GDM1 (cell line): ENCODE measurements at regions not wholly inside any gene's neighbourhood (a gene's known extent, or its start where the extent isn't known, plus 50 kb on each side); places are given as distances from the start of the nearest gene placed in this dataset.

Experiments
- DNase-seq: peaks from one replicate; lab custom pipeline; 2025; lab: John Stamatoyannopoulos, UW

DNA sequence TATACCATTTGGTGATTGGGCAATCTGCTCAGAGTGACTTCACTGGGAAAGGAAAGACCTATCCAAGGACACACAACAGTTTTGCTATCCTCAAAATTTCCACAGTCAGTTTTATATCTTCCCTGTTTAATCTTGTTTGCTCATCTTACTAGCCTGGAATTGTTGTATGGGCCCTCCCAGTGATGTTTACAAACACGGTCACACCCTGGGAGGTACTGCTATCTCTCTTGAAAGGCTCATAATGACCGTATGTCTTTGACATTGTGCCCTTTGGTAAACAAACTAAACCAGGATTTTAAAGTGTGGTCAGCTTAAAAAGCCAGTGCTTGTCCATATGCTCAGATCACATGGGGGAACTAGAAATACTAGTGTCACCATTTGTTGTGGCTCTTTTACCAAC lies 277.0 kb downstream of the CDH2 start:
- no peak for DNase-seq

DNA sequence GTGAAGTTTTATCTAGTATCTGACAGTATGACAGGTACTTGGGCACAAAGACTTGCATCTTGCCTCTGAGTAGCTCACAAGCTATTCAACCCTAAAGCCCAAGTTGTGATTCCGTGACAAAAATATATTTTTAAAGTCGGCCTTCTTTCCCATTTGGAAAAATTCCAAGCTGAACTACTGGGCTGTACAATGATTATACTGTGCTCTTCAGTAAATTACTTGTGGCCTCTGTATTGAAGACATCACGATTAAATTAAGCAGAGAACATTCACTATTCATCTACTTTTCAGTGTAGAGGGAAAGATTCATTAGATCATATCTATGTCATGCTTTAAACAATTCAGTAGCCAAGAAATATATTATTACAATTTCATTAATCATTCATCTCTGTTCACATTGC lies 282.2 kb downstream of the CDH2 start:
- no peak for DNase-seq

DNA sequence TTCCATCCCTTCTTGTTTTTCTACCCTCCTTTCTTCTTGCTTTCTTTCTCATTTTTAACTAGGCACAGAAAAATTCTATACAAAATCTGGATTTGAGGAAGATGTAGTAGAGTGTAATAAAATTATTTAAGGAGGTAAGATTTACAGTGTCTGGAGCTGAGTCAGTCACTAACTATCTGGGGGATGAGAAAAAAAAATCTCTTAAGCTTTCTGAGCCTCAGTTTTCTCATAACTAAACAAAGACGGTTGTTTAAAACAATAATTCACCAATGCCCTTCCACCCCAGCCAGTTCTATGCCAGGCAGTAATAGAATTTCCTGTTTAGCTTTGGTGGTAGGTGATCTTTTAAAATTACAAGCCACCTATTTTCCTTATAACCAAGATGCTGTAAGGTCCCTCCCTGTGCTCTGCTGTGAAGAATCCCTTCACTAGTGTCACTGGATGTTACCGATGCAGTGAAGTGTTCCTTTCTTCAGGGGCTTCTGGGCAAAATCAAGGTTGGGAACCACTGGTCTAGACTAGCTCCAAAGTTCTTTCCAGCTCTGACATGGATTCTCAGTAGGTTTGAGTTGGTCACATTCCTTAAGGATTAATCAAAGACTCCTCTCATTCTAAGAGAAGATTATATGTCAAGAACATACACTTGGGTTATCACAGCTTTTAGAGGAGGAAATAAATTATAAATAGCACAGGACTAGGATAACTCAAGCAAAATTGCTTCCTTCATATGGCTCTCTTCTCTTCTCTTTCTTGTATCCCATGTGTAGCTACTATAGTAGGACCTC lies 289.0 kb downstream of the CDH2 start:
- no peak for DNase-seq

DNA sequence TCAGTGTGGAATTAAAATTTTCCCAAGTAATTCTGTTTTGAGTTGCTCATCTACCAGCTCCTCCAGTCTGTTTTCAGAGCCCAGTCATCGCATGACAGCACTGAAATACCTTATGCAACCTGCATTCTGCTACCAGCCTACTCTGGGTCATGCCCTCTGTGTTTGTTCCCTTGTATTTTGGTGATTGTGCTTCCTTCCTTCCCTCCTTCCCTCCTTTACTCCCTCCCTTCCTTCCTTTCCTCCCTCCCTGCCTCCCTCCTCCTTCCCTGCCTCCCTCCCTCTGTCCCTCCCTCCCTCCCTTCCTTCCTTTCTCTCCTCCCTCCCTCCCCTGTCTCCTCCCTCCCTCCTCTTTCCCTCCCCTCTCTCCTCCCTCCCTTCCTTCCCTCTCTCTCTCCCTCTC lies 289.6 kb downstream of the CDH2 start:
- DNase-seq, result no peak

DNA sequence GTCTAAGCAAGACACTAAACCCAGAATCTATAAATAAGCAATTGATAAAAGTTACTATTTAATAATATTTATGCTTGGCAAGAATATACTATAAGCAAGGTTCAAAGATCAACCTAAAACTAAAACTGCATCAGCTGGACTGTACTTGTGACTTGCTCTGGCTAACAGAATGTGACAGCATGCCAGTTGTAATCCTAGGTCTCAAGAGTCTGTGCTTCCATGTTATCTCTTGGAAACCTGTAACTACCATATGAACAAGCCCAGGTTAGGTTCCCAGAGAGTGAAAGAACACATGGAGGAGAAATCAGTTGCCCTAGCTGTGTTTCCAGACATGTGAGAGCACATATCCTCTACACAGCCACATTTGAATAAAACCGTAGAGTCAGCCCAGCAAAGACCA lies 297.4 kb downstream of the CDH2 start:
- DNase-seq, result no peak

- no peak for DNase-seq
Measured at GRCh38 chr18:27871726-27872125, 305.2 kb downstream of the CDH2 start.

- DNase-seq, result no peak
Measured at GRCh38 chr18:27869735-27870134, 307.2 kb downstream of the CDH2 start.

DNA sequence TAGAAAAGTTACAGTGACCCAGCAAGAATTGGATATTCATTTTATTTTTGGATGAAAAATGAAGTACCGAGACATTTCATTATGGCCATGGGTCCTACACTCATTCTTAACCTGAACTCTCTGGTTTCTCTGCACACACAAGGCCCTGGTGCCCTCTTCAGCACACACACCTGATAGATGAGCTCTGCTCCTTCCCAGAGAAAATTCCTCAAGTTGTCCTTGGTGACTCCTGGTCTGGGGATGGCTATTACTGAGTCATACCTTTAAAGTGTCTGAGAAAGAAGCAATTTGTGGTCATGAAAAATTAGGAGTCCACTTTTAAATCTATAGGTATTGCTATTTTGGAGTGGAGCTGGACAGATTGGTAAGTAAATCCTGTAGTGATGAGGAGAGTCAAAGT lies 311.5 kb downstream of the CDH2 start:
- no peak for DNase-seq

- no peak for DNase-seq
Measured at GRCh38 chr18:27863780-27864430, 313.0 kb downstream of the CDH2 start.

GRCh38 chr18:27862041-27862682 lies 314.8 kb downstream of the CDH2 start:
- no peak for DNase-seq

DNA sequence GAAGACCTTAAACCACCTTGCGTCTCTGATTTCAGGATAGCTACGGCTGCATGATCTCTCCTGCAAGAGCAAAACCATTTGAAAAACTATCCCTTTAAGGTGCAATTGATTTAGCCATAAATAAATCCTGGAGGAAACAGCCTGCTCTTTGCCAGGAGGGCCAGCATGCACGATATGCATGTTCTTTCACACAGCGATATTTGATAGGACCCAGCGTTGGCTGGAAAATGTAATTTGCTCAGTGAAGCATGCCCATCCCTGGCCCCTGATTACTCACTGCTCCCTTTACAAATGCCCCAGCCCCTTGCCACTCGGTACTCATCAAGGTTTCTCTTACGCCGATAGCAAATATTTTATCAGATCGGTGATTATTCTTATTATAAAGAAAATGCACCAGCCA lies 315.4 kb downstream of the CDH2 start:
- DNase-seq, result no peak

GRCh38 chr18:27860701-27861107 lies 316.2 kb downstream of the CDH2 start:
- DNase-seq, result no peak

DNA sequence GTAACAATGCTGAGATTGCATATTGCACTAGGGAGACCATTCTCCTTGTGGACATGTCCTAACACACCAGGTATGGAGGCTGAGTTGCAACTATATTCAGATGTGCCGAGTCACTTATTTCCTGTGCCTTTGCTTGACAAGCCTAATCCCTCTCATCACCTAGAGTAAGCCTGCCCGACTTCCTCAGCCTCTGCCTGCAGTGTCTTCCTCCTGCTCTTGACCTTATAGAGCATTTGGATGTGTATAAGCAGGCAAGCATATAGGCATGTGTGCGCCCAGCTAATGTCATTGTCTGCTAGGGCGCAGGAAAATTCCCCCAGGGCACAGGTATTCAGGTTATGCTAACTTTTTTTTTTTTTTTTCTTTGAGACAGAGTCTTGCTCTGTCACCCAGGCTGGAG lies 316.9 kb downstream of the CDH2 start:
- no peak for DNase-seq

GRCh38 chr18:27856820-27857219 lies 320.1 kb downstream of the CDH2 start:
- DNase-seq, result no peak

DNA sequence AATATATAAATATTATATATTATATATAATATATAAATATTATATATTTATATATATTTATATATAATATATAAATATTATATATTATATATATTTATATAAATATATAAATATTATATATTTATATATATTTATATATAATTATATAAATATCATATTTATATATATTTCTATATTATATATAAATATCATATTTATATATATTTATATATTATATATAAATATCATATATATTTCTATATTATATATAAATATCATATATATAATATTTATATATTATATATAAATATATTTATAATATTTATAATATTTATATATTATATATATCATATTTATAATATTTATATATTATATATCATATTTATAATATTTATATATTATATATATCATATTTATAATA lies 321.4 kb downstream of the CDH2 start:
- DNase-seq, result no peak

DNA sequence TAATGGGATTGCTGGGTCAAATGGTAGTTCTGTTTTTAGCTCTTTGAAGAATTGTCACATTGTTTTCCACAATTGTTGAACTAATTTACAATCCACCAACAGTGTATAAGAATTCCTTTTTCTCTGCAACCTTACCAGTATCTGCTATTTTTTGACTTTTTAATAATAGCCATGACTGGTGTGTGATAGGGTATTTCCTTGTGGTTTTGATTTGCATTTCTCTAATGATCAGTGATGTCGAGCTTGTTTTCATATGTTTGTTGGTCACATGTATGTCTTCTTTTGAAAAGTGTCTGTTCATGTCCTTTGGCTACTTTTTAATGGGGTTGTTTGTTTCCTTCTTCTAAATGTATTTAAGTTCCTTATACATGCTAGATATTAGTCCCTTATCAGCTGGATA lies 322.3 kb downstream of the CDH2 start:
- no peak for DNase-seq

GRCh38 chr18:27848336-27848735 lies 328.6 kb downstream of the CDH2 start:
- DNase-seq, result no peak

GRCh38 chr18:27847412-27847811 lies 329.5 kb downstream of the CDH2 start:
- DNase-seq, result no peak

- DNase-seq, result no peak
Measured at GRCh38 chr18:27845897-27846296, 331.0 kb downstream of the CDH2 start.

- no peak for DNase-seq
Measured at GRCh38 chr18:27843783-27844777, 332.9 kb downstream of the CDH2 start.

DNA sequence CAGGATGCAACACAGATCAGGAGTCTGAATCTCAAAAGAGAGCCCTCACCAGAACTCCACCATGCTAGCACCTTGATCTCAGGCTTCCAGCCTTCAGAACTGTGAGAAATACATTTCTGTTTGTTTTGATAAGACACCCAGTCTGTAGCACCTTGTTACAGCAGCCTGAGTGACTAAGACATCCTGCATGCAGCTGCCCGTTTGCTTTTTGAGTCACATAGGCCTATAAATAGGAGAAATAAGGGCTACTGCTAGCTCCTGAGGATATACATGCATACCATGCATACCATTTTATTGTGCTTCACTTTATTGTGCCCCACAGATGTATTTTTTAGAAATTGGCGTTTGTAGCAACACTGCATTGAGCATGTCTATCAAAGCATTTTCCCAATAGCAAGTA lies 337.8 kb downstream of the CDH2 start:
- no peak for DNase-seq

DNA sequence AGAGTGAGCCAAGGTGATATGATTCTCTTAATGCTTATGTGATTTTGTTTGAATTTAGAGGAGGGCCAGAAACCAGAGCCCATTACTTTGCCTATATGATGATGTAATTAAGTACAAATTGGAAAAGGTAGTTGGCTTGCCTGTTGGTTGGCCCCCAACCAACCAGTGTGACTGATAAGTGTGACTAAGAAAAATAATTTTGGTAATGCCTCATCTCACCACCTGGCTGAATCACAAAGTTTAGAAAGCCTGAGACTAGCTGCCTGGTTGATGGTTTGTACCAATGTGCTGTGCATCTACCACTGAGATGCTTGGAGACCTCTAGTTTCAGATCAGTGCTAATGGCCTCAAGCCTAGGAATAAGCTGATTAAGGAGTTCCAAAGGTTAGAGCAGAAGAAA lies 338.7 kb downstream of the CDH2 start:
- no peak for DNase-seq
